Adrenal gland (tissue), 9 donors: ENCODE measurements at regions not wholly inside any gene's neighbourhood (a gene's known extent, or its start where the extent isn't known, plus 50 kb on each side); places are given as distances from the start of the nearest gene placed in this dataset.

ENCODE experiments used
- DNase-seq, 7 donors: peaks; one replicate each; pipeline ENCODE4 v3.0.0-alpha.2; 2019 to 2020
- H3K27ac ChIP-seq, 5 donors: fragments of 200-600 bp; sonication (generic) in 4 of 5; 1 replicate in 3 of 5; 2 replicates in 2 of 5; pipeline versions ENCODE4 v1.5.1 to v1.8.0; 2016 to 2020; ENCODE audit warnings: mild to moderate bottlenecking in 1 of 5
- H3K27me3 ChIP-seq: fragments of 200-600 bp; 2 replicates; pipeline ENCODE4 v1.8.0; 2021
- H3K36me3 ChIP-seq, 2 donors: fragments of 200-600 bp; replicated peaks in 1 of 2; 1 replicate in 1 of 2; 2 replicates in 1 of 2; pipeline versions ENCODE4 v1.5.1 to v1.8.0; 2018 to 2022
- H3K4me1 ChIP-seq, 2 donors: fragments of 200-600 bp; replicated peaks in 1 of 2; 1 replicate in 1 of 2; 2 replicates in 1 of 2; pipeline versions ENCODE4 v1.5.1 to v1.8.0; 2018 to 2021
- H3K4me3 ChIP-seq, 4 donors: fragments of 200-600 bp; sonication (generic) in 3 of 4; one replicate each; pipeline ENCODE4 v1.5.1; 2016 to 2018
- H3K9me3 ChIP-seq, 3 donors: fragments of 200-600 bp; sonication (generic) in 1 of 3; replicated peaks in 1 of 3; 1 replicate in 2 of 3; 2 replicates in 1 of 3; pipeline versions ENCODE4 v1.5.1 to v1.8.0; 2016 to 2021
- POLR2A ChIP-seq, 2 donors: fragments of 450-650 bp; IDR thresholded peaks; one replicate each; pipeline ENCODE4 v1.6.1; 2017; ENCODE audit warnings: antibody characterized with exemption in 2 of 2, mild to moderate bottlenecking in 2 of 2, moderate library complexity in 1 of 2
- WGBS, 4 donors: extraction: QIAGEN DNeasy Blood & Tissue Kit in 2 of 4; methylation state at CpG; one replicate each; pipeline versions ENCODE4 v1.1.5 to v1.1.7; 2013 to 2017; 5-methylcytosine and 5-hydroxymethylcytosine counted together
- intact Hi-C, 2 donors: fragments of 100-400 bp; cut with DNase I; formaldehyde crosslinking; loops; one replicate each; pipeline versions ENCODE4 v1.14.1 to v1.15.0; 2022 to 2023
- TF ChIP-seq, protein P1 (sequence below), 6 experiments: fragments of 450-650 bp in 4 of 6; fragments of 200-600 bp in 2 of 6; sonication (generic) in 1 of 6; IDR thresholded peaks; 1 replicate in 5 of 6; 2 replicates in 1 of 6; pipeline versions ENCODE4 v1.5.1 to v1.8.0; 2016 to 2021; ENCODE audit warnings: antibody characterized with exemption in 6 of 6, mild to moderate bottlenecking in 2 of 6, moderate library complexity in 1 of 6
- donor health status: healthy with polysubstance abuse.
- donor health status: Bipolar disorder and iron deficiency.
- donor health status: DM: yes; HTN: yes; CAD: no.
- donor health status: DM: no; HTN: no; CAD: no.
- donor health status: DM: no; HTN: no; CAD: no.

DNA sequence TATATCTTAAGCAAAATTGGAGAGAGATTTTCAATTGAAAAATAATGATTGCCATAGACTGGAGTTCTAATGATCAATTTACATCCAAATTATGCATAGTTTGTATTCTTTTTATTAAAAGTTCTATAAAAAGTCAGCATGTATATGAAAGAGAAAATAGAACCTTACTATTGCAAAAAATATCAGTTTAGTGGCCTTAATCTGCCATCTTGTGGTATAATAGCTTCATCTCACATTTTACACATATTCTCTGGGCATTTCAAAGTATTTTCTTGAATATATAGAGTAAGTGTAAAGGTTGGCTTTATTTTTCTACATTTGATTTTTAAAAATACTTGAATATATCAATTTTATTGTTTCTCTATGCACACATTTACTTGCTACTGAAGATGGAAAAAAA lies 1858.6 kb upstream of the CDH9 start:
- Histone ChIP-seq H3K4me3 (no peak overlapping the region), H3K36me3 (no peaks in the 10 kb centered on the region), H3K4me1 (no peaks in the 10 kb centered on the region), H3K27me3 (no peaks in the 10 kb centered on the region), H3K9me3 (no peaks in the 10 kb centered on the region), H3K27ac (no peak overlapping the region)
- intact Hi-C loops = no loop called here
- TF ChIP-seq POLR2A (IDR thresholded peaks at IDR 0.05) = no peak
- TF ChIP-seq, protein P1, sequence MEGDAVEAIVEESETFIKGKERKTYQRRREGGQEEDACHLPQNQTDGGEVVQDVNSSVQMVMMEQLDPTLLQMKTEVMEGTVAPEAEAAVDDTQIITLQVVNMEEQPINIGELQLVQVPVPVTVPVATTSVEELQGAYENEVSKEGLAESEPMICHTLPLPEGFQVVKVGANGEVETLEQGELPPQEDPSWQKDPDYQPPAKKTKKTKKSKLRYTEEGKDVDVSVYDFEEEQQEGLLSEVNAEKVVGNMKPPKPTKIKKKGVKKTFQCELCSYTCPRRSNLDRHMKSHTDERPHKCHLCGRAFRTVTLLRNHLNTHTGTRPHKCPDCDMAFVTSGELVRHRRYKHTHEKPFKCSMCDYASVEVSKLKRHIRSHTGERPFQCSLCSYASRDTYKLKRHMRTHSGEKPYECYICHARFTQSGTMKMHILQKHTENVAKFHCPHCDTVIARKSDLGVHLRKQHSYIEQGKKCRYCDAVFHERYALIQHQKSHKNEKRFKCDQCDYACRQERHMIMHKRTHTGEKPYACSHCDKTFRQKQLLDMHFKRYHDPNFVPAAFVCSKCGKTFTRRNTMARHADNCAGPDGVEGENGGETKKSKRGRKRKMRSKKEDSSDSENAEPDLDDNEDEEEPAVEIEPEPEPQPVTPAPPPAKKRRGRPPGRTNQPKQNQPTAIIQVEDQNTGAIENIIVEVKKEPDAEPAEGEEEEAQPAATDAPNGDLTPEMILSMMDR (IDR thresholded peaks at IDR 0.05) = no peak
- no peak for DNase-seq

DNA sequence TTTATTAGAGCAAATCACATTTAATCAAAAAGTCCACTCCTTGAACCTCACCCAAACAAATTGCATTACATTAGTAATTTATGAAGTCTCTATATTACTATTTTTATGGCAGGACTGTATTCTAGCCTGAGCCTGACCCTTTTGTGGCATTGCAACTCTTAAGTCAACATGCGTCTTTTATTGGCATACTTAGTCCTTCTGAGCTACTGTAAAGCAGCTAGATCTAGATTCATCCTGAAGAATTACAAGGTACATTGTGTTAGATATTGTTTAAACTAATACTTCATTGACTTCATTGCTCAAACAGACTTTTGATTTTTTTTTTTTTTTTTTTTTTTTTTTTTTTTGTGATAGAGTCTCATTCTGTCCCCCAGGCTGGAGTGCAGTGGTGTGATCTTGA lies 1842.5 kb upstream of the CDH9 start:
- no peak overlapping the region for H3K4me3 ChIP-seq
- TF ChIP-seq, protein P1 (IDR thresholded peaks at IDR 0.05) = no peak
- no peak for TF ChIP-seq POLR2A (IDR thresholded peaks at IDR 0.05)
- H3K4me1 ChIP-seq = no peaks in the 10 kb centered on the region
- intact Hi-C loops = no loop called here
- no peak for DNase-seq
- H3K27me3 ChIP-seq = no peaks in the 10 kb centered on the region
- no peaks in the 10 kb centered on the region for H3K9me3 ChIP-seq
- no peak overlapping the region for H3K27ac ChIP-seq
- no peaks in the 10 kb centered on the region for H3K36me3 ChIP-seq
- 81 to 91% (median 87%) methylated on average over 1 of the region's 1 CpG for WGBS, 4 donors

- no peak for TF ChIP-seq POLR2A (IDR thresholded peaks at IDR 0.05)
- TF ChIP-seq, protein P1 (IDR thresholded peaks at IDR 0.05) = no peak
These were observed 1838.7 kb upstream of the CDH9 start for GRCh38 chr5:28877050-28877449.

GRCh38 chr5:28864006-28864405 lies 1825.6 kb upstream of the CDH9 start:
- TF ChIP-seq, protein P1 (IDR thresholded peaks at IDR 0.05) = no peak
- TF ChIP-seq POLR2A (IDR thresholded peaks at IDR 0.05) = no peak
- Histone ChIP-seq H3K9me3 (no peaks in the 10 kb centered on the region), H3K36me3 (no peaks in the 10 kb centered on the region), H3K27ac (no peak overlapping the region), H3K27me3 (no peaks in the 10 kb centered on the region), H3K4me3 (no peak overlapping the region), H3K4me1 (no peaks in the 10 kb centered on the region)
- no peak for DNase-seq
- 59 to 68% (median 64%) methylated on average over 2 of the region's 2 CpGs for WGBS, 4 donors
- intact Hi-C loops = no loop called here

More at GRCh38 chr5:28877050-28877449, 1838.7 kb upstream of the CDH9 start:
- intact Hi-C loops = no loop called here
- Histone ChIP-seq H3K4me1 (no peaks in the 10 kb centered on the region), H3K9me3 (no peaks in the 10 kb centered on the region), H3K36me3 (no peaks in the 10 kb centered on the region), H3K27ac (no peak overlapping the region), H3K4me3 (no peak overlapping the region), H3K27me3 (no peaks in the 10 kb centered on the region)
- DNase-seq = no peak
